GM23338 (cell line): ENCODE measurements at regions not wholly inside any gene's neighbourhood (a gene's known extent, or its start where the extent isn't known, plus 50 kb on each side); places are given as distances from the start of the nearest gene placed in this dataset.

Experiments used
- ATAC-seq: fragments of 200-7000 bp; cut with Tn5 transposase; 3 replicates; pipeline ENCODE4 v1.9.1; 2020
- DNase-seq: peaks from one replicate; pipeline ENCODE4 v3.0.0-alpha.2; 2015; ENCODE audit warnings: low spot score
- H2AFZ ChIP-seq: fragments of 200-600 bp; sonication (generic); 2 replicates; pipeline ENCODE4 v1.8.0; 2016; ENCODE audit warnings: antibody characterized with exemption, mild to moderate bottlenecking, moderate library complexity
- H3F3A ChIP-seq: fragments of 200-600 bp; sonication (generic); replicated peaks from 2 replicates; pipeline ENCODE4 v1.8.0; 2017; ENCODE audit warnings: antibody characterized with exemption, mixed run types, low read depth
- H3K27ac ChIP-seq: fragments of 200-600 bp; sonication (generic); 2 replicates; pipeline ENCODE4 v1.6.1; 2016; ENCODE audit warnings: low read depth
- H3K27me3 ChIP-seq: fragments of 200-600 bp; sonication (generic); 2 replicates; pipeline ENCODE4 v1.8.0; 2016; ENCODE audit warnings: mild to moderate bottlenecking, mixed run types, moderate library complexity; ENCODE audit not compliant: insufficient read depth
- H3K36me3 ChIP-seq: fragments of 200-600 bp; sonication (generic); 2 replicates; pipeline ENCODE4 v1.8.0; 2016; ENCODE audit warnings: mild to moderate bottlenecking; ENCODE audit not compliant: insufficient read depth
- H3K4me1 ChIP-seq: fragments of 200-600 bp; sonication (generic); 2 replicates; pipeline ENCODE4 v1.8.0; 2016; ENCODE audit warnings: mild to moderate bottlenecking, moderate library complexity; ENCODE audit not compliant: insufficient read depth
- H3K4me2 ChIP-seq: fragments of 200-600 bp; sonication (generic); 2 replicates; pipeline ENCODE4 v1.7.1; 2017; ENCODE audit warnings: mixed run types
- H3K4me3 ChIP-seq: fragments of 200-600 bp; sonication (generic); 2 replicates; pipeline ENCODE4 v1.6.1; 2016; ENCODE audit warnings: mixed run types
- H3K79me2 ChIP-seq: fragments of 200-600 bp; sonication (generic); replicated peaks from 2 replicates; pipeline ENCODE4 v1.8.0; 2017; ENCODE audit warnings: mild to moderate bottlenecking; ENCODE audit not compliant: insufficient read depth
- H3K9me2 ChIP-seq: fragments of 200-600 bp; sonication (generic); 2 replicates; pipeline ENCODE4 v1.8.0; 2017; ENCODE audit not compliant: insufficient read depth
- H4K20me1 ChIP-seq: fragments of 200-600 bp; sonication (generic); replicated peaks from 2 replicates; pipeline ENCODE4 v1.8.0; 2017; ENCODE audit warnings: mild to moderate bottlenecking; ENCODE audit not compliant: insufficient read depth
- H3K27ac Mint-ChIP-seq: 2 replicates; pipeline ENCODE4 v1.8.0; 2020; ENCODE audit warnings: inconsistent platforms, mild to moderate bottlenecking, moderate library complexity, mixed read lengths
- H3K27me3 Mint-ChIP-seq: 3 replicates; pipeline ENCODE4 v1.8.0; 2022; ENCODE audit warnings: low read depth, mild to moderate bottlenecking, moderate library complexity, mixed read lengths, inconsistent platforms; ENCODE audit not compliant: insufficient read depth, poor library complexity
- H3K36me3 Mint-ChIP-seq: 3 replicates; pipeline ENCODE4 v1.8.0; 2021; ENCODE audit warnings: low read depth, mild to moderate bottlenecking, inconsistent platforms, moderate library complexity, mixed read lengths
- H3K4me1 Mint-ChIP-seq: 3 replicates; pipeline ENCODE4 v1.8.0; 2020; ENCODE audit warnings: mild to moderate bottlenecking, inconsistent platforms, mixed read lengths
- H3K4me3 Mint-ChIP-seq: 3 replicates; pipeline ENCODE4 v1.8.0; 2021; ENCODE audit warnings: moderate library complexity, mild to moderate bottlenecking, inconsistent platforms, mixed read lengths
- H3K9me3 Mint-ChIP-seq: 3 replicates; pipeline ENCODE4 v1.8.0; 2020; ENCODE audit warnings: moderate library complexity, mild to moderate bottlenecking, inconsistent platforms, mixed read lengths
- NANOG ChIP-seq: IDR thresholded peaks from 2 replicates; pipeline ENCODE4 v1.6.1; 2016; ENCODE audit warnings: antibody characterized with exemption, borderline replicate concordance
- POLR2AphosphoS5 ChIP-seq: IDR thresholded peaks from 2 replicates; pipeline ENCODE4 v1.6.1; 2016; ENCODE audit warnings: antibody characterized with exemption, low read depth
- STAT1 ChIP-seq: IDR thresholded peaks from one replicate; pipeline ENCODE4 v1.6.1; 2016; ENCODE audit warnings: antibody characterized with exemption; ENCODE audit not compliant: unreplicated experiment
- TF ChIP-seq, protein P1 (sequence below): IDR thresholded peaks from 2 replicates; pipeline ENCODE4 v1.6.1; 2016; ENCODE audit warnings: antibody characterized with exemption
- TF ChIP-seq, protein P2 (sequence below): IDR thresholded peaks from one replicate; pipeline ENCODE4 v1.6.1; 2018; ENCODE audit warnings: antibody characterized with exemption; ENCODE audit not compliant: unreplicated experiment

DNA sequence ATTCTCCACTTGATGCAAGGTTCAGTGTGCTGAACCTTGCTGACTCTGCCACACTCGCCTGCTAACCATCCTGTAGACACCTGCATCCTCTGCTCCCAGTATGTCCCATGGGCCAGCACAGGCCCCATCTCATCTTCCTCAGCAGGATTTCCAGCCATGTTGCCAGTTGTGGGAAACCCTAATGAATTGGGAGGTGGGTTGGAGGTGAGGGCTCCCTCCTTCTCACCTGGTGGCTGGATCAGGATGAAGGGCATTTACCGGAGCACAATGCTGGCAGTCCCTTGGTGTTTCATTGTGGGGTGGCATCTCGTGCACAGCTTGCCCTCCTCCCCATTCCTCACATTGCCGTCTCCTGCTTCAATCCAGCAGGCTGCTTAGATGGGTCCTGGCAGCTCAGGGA lies 204.3 kb upstream of the FOXQ1 start:
- H3F3A ChIP-seq: no peaks in the 10 kb centered on the region
- no peak overlapping the region for H3K4me3 Mint-ChIP-seq
- H3K27ac Mint-ChIP-seq: no peak overlapping the region
- DNase-seq: no peak
- no peak overlapping the region for H2AFZ ChIP-seq
- peaks cover 14% of the 10 kb centered on the region for H3K36me3 Mint-ChIP-seq
- H3K9me3 Mint-ChIP-seq: peaks cover 18% of the 10 kb centered on the region
- no peak overlapping the region for H3K27ac ChIP-seq
- peaks cover 70% of the 10 kb centered on the region for H3K27me3 ChIP-seq
- peaks cover 22% of the 10 kb centered on the region for H3K4me1 Mint-ChIP-seq
- TF ChIP-seq, protein P1, sequence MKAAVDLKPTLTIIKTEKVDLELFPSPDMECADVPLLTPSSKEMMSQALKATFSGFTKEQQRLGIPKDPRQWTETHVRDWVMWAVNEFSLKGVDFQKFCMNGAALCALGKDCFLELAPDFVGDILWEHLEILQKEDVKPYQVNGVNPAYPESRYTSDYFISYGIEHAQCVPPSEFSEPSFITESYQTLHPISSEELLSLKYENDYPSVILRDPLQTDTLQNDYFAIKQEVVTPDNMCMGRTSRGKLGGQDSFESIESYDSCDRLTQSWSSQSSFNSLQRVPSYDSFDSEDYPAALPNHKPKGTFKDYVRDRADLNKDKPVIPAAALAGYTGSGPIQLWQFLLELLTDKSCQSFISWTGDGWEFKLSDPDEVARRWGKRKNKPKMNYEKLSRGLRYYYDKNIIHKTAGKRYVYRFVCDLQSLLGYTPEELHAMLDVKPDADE: no peak
- peaks cover 68% of the 10 kb centered on the region for H3K27me3 Mint-ChIP-seq
- H4K20me1 ChIP-seq: no peaks in the 10 kb centered on the region; the same call in 1 of the 2 replicates
- no peak for ATAC-seq
- H3K4me3 ChIP-seq: no peak overlapping the region
- no peaks in the 10 kb centered on the region for H3K9me2 ChIP-seq
- H3K4me1 ChIP-seq: peaks cover 12% of the 10 kb centered on the region; the same call in 1 of the 2 replicates
- no peak overlapping the region for H3K4me2 ChIP-seq
- peaks cover 2% of the 10 kb centered on the region; the same call in 1 of the 2 replicates for H3K36me3 ChIP-seq
- H3K79me2 ChIP-seq: no peaks in the 10 kb centered on the region

DNA sequence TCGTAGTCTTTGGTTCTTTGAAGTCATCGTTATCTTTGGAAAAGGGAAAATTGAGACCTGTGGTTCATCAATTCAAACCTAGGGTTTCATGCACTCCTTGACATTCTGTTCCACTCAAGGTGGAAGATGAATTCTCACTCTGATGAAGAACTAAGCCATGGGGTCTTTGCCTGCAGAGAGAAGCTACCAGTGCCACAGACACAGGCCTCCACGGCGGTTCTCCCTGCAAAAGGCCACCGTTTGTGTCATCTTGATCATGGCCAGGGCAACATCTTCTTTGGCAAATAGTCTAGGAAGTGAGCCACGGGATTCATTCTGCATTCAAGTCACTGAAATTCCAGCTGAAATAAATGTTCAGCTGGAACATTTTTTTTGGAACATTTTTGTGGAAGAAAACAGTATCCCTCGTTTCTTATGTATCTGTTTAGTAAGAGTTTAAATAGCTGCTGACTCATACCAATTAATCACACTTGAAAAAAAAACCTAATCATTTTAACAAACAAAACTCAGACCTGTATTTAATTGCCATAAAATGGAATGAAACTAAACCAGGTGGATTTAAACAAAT lies 206.0 kb upstream of the FOXQ1 start:
- H3K4me1 Mint-ChIP-seq: peaks cover 22% of the 10 kb centered on the region
- Histone ChIP-seq H3K9me2 (no peaks in the 10 kb centered on the region), H3K36me3 (peaks cover 2% of the 10 kb centered on the region; the same call in 1 of the 2 replicates), H3F3A (no peaks in the 10 kb centered on the region), H3K4me3 (no peak overlapping the region), H3K27me3 (peaks cover 87% of the 10 kb centered on the region), H2AFZ (no peak overlapping the region), H3K4me1 (peaks cover 12% of the 10 kb centered on the region; the same call in 1 of the 2 replicates), H3K79me2 (no peaks in the 10 kb centered on the region), H4K20me1 (no peaks in the 10 kb centered on the region; the same call in 1 of the 2 replicates), H3K4me2 (no peak overlapping the region), H3K27ac (no peak overlapping the region)
- DNase-seq (no peak), ATAC-seq (no peak)
- H3K4me3 Mint-ChIP-seq: no peak overlapping the region
- TF ChIP-seq, protein P2, sequence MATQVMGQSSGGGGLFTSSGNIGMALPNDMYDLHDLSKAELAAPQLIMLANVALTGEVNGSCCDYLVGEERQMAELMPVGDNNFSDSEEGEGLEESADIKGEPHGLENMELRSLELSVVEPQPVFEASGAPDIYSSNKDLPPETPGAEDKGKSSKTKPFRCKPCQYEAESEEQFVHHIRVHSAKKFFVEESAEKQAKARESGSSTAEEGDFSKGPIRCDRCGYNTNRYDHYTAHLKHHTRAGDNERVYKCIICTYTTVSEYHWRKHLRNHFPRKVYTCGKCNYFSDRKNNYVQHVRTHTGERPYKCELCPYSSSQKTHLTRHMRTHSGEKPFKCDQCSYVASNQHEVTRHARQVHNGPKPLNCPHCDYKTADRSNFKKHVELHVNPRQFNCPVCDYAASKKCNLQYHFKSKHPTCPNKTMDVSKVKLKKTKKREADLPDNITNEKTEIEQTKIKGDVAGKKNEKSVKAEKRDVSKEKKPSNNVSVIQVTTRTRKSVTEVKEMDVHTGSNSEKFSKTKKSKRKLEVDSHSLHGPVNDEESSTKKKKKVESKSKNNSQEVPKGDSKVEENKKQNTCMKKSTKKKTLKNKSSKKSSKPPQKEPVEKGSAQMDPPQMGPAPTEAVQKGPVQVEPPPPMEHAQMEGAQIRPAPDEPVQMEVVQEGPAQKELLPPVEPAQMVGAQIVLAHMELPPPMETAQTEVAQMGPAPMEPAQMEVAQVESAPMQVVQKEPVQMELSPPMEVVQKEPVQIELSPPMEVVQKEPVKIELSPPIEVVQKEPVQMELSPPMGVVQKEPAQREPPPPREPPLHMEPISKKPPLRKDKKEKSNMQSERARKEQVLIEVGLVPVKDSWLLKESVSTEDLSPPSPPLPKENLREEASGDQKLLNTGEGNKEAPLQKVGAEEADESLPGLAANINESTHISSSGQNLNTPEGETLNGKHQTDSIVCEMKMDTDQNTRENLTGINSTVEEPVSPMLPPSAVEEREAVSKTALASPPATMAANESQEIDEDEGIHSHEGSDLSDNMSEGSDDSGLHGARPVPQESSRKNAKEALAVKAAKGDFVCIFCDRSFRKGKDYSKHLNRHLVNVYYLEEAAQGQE: no peak
- TF ChIP-seq, protein P1: no peak
- no peak for TF ChIP-seq NANOG
- no peak for TF ChIP-seq STAT1
- no peak for TF ChIP-seq POLR2AphosphoS5
- peaks cover 85% of the 10 kb centered on the region for H3K27me3 Mint-ChIP-seq
- H3K27ac Mint-ChIP-seq: no peak overlapping the region
- peaks cover 18% of the 10 kb centered on the region for H3K9me3 Mint-ChIP-seq
- H3K36me3 Mint-ChIP-seq: peaks cover 14% of the 10 kb centered on the region
